ENCODE measurements at regions not wholly inside any gene's neighbourhood (a gene's known extent, or its start where the extent isn't known, plus 50 kb on each side); places are given as distances from the start of the nearest gene placed in this dataset.
"Not testable (repeated sequence)": the region's sequence is repeated elsewhere in the genome, so short reads cannot be mapped to it uniquely, and the experiment has no call there.

GRCh38 chr16:52234626-52235025, 312.3 kb downstream of the TOX3 start:
- DNase-seq: no peak

DNA sequence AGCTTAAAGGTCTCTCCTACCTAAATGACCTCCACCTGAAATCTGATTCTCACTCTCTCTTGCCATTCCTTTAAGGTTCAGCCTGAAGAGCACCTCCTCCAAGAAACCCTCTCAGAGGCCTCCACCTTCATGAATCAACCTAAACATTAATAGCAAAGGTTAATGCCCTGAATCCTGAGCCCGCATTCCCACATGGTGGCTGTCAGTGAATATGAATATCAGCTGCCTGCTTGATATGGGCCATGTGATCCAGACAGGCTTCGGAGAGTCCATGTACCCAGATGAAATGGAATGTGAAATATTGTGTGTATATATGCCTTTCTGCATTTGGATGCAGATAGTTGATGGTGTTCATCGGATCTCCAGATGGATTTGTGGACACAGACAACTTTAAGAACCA, 317.5 kb downstream of the TOX3 start:
- DNase-seq: no peak

- no peak for DNase-seq
Measured at GRCh38 chr16:52227851-52228250, 319.1 kb downstream of the TOX3 start.

- DNase-seq: no peak
Measured at GRCh38 chr16:52212841-52213240, 334.1 kb downstream of the TOX3 start.

- no peak for DNase-seq
Measured at GRCh38 chr16:52209227-52209626, 337.7 kb downstream of the TOX3 start.

GRCh38 chr16:52203096-52203495, 343.8 kb downstream of the TOX3 start:
- DNase-seq: no peak

DNA sequence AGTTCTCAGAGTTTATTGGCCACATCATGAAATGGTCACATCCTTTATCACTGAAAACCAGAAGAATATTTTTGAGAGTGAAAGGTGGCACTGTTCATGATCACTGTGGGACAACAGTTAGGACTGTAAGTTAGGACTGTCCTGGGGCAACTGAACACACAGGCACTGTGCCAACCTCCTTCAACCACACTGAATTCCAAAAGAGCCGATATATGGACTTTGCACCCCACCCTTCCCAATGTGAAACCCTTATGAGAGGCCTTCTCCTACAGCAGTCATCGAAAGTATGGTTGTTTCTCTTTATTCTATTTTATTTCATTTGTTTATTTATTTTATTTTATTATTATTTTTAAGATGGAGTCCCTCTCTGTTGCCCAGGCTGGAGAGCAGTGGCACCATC, 353.5 kb downstream of the TOX3 start:
- DNase-seq: no peak

- DNase-seq: peak; percentile 49
Measured at GRCh38 chr16:52191531-52192134, 355.3 kb downstream of the TOX3 start.

GRCh38 chr16:52184336-52184735, 362.6 kb downstream of the TOX3 start:
- DNase-seq: no peak

GRCh38 chr16:52182840-52183239, 364.1 kb downstream of the TOX3 start:
- no peak for DNase-seq

GRCh38 chr16:52174168-52174567, 372.8 kb downstream of the TOX3 start:
- DNase-seq: no peak

- no peak for DNase-seq
Measured at GRCh38 chr16:52171481-52171880, 375.5 kb downstream of the TOX3 start.

DNA sequence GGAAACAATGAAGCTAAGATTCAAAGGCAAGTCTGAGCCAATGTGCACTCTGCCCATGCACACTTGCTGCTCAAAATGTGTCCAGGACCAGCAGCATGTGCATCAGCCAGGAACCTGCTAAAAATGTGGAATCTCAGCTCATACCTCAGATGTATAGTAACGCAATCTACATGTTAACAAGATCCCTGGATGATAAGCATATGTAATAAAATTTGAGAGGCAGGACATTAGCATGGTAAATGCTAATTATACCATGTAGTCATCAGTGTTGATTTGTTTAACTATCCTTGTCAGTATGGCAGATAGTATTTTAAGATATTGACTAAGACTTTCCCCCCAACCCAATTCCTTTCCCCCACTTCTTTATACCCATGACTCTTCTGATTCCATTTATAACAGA, 379.6 kb downstream of the TOX3 start:
- no peak for DNase-seq

DNA sequence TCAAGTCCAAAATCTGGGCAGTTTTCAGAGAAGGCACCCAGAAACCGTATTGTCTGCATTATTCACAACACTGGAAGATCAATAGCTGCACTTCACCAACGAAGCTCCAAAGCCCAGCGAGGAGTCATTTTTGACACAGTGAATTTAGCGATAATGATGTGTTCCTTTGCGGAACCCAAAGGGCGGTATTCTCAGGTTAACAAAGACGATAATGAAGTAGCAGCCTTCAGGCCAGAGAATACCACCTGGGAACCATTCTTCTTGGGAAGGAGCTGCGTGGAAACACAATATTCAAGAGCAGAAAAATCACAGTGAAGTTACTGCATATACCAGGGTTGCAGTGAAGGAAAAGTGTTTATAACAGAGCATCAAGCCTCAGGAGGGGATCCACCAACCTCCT, 381.0 kb downstream of the TOX3 start:
- DNase-seq: no peak

GRCh38 chr16:52149003-52149402, 397.9 kb downstream of the TOX3 start:
- no peak for DNase-seq

GRCh38 chr16:52141871-52142270, 405.1 kb downstream of the TOX3 start:
- DNase-seq: no peak

- no peak for DNase-seq
Measured at GRCh38 chr16:52128361-52128760, 418.6 kb downstream of the TOX3 start.

GRCh38 chr16:52123842-52124241, 423.1 kb downstream of the TOX3 start:
- no peak for DNase-seq

DNA sequence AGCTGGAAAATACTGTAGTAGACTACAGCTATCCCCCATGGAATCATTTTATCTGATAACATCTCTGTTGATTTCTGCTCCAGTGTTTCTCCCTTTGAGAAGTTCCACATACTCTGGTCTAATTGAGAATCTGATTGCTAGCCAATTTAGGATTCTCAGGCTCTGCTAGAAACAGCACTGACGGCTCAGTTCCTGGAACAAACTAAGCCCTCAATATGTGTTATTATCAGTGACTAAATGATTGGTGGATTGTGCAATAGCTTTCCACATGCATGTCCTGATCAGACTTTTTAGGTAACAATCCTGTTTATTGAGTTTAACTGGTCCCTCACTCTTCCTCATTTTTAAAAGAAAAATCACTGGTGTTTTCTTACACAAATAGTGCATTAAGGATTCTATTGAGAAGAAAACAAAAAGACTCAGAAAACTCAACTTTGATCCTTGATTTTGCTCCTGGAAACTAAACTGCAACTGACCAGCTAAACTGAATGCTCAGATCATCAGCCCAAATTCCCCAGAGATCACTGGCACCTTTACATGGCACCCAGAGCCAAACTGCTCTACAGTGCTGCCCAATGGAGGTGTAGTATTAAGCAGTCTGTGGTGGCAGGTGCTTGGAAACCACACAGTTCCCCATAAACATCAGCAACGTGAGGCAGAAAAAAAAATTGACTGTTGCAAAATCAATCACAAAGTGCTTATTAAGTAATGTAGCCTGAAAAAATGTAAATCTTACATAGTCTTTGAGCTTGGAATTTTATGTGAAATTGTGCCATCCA, 423.7 kb downstream of the TOX3 start:
- no peak for DNase-seq

DNA sequence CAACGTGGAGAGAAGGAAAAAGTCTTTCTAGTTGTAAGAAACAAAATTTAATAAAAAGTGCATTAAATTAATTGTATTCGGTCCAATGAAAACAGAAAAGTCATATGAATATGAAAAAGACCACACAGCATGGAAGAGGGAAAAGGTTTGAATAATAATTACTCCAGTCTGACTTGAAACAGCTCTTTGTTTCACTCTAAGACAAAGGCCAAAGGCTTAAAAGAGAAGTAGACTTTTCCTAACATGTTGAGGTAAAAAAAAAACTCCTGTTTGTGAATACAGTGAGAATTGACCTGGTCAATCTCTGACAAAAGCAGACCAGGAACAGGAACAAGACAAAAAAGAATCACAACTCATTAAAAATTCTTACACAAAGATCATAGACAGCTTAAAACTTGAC, 429.8 kb downstream of the TOX3 start:
- DNase-seq: no peak

- DNase-seq: no peak
Measured at GRCh38 chr16:52114379-52114778, 432.6 kb downstream of the TOX3 start.

DNA sequence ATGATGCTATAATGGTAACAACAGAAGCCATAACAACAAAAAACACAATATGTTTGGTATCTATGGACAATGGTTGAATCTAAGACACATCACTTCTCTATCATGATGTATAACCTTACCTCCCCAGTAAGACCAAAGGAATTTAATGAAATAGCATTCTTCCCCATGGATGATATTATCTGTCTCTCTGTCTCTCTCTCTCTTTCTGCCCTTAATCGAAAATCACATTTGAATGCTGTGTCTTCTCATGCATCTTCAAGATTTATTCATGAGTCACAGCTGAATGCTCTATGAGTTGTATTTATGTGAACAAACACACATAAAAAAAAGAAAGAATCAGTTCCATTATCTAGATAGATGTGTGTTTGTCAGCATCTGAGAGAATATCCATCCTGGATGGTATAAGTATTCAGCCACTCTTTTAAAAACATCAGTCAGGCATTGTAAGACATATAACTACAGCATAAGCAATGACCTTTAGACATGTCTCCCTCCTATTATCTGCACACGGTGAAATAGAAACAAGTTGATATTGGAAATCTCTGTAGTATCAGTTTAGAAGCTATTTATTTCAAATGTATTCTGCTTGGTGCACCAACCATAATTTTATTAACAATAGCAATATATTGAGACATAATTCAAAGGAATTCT, 433.3 kb downstream of the TOX3 start:
- no peak for DNase-seq

DNA sequence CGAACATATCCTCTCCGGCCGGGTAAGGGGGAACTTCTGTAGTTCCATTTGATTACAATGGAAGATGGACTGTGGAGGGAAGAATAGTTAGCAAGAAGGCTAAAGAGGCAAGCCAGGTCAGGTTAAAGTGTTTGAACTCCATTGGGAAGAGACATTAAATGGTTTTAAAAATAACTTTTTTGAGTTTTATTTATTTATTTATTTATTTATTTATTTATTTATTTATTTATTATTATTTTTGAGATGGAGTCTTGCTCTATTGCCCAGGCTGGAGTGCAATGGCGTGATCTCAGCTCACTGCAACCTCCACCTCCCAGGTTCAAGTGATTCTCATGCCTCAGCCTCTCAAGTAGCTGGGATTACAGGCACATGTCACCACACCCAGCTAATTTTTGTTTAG, 441.9 kb downstream of the TOX3 start:
- DNase-seq: not testable (repeated sequence)

GRCh38 chr16:52103791-52104190, 443.2 kb downstream of the TOX3 start:
- no peak for DNase-seq
